Left forelimb (tissue), 1 donor: ENCODE measurements at regions not wholly inside any gene's neighbourhood (a gene's known extent, or its start where the extent isn't known, plus 50 kb on each side); places are given as distances from the start of the nearest gene placed in this dataset.

Source experiments
- DNase-seq: peaks from one replicate; pipeline ENCODE4 v3.0.0-alpha.2; 2018; ENCODE audit warnings: low spot score

DNA sequence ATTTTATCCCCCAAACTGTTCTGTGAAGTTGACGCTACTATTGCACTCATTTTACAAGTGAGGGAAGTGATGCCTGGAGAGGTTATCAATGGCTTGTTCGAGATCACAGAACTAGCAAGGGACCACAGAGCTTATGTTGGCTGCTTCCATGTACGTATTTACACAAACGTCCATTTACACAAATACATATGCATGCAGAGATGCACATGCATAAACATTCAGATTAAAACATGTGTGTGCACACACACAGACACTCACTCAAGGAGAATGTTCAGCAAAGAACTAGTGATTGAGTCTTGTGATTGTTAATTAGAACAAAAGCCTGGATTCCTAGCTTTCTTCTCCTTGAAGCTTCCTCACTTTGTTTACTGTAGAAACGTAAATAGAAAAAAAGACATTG is 321.5 kb upstream of the CHD6 start:
- no peak for DNase-seq

DNA sequence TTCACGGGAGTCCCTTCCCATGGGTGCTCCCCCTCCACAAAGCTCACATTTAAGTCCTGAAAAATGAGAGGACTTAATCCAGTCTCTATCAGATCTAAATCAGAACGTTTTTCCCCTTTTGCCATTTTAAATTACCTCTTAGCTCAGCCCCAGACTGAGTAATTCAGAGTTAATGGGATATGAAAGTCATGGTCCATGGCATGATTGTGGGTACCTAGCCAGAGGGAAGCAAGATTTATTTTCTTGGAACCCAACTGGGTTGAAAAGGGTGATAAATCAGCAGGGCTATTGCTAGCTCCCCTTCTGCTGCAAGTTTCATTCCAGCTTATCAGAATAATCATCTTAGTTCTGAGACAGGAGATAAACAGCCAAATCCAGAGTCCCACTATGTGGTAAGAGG is 320.2 kb upstream of the CHD6 start:
- no peak for DNase-seq

DNA sequence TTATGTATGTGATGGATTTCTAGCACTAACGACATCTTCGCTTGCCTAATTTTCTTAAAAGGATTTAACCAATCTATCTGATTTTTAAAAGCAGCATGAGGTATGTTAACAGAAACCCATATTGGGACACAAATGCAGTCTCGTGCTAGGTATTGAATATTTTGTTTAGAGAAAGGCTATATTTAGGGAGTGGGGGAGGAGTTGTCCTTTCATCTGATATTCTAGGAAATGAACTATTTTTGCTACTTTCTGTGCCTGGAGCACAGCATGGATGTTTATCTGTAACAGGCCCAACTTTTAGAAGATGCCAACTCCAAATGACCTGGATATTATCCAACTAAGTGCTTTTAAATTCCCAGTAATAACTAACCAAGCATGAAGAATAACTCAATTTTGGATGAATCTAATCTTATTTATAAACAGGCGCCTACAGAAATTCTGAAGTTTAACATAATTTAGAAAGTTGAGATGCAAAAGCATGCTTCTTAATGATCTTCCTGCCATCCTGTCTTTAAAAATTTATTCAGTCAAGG is 317.1 kb upstream of the CHD6 start:
- no peak for DNase-seq

DNA sequence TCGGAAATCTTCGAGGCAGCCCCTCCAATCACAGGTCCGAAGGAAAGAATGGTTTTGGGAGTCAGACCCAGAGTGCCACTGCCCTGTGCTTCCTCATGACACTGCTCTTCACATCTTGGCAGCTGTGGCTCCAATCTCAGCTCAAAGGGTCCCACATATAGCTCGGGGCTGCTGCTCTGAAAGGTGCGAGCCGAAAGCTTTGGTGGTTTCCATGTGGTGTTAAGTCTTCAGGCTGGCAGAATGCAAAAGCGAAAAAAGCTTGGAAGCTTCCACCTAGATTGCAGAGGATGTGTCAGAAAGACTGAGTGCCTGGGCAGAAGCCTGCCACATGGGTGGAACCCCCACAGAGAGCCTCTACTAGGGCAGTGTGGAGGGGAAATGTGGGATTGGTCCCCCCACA is 314.3 kb upstream of the CHD6 start:
- DNase-seq = no peak

DNA sequence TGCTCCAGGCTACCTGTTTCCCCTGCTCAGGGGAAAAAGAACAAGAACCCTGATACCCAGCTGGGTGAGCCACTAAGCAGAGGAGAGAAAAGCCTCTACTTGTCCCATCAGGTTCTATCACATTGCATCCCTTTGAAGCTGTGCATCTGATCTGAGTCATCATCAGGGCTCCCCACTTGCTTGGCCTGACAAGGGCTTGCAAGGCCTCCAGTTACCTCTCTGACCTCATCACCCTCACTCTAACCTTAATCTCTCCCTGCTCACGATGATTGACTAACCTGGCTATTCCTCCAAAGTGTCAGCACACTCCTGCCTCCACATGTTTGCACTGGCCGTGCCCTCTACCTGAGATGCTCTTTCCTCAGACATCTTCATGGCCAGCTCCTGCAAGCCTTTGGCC is 309.5 kb upstream of the CHD6 start:
- no peak for DNase-seq

DNA sequence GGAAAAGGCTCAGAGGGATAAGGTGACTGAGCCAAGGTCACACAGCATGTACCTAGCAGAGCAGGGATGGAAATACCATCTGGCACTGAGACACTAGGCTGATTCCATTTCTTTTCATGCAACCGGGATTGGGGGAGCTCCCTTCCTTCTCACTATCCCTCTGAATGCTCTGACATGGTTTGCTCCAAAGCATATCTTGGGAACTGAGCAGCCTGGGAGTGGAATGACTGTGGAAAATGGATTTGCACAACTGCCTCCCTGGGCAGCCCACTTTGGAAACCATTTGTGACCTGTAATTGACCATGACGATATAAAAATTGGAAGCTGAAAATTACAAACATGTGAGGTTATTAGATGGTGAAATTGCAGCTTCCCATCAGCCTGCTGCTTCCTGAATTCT is 309.0 kb upstream of the CHD6 start:
- DNase-seq = no peak

DNA sequence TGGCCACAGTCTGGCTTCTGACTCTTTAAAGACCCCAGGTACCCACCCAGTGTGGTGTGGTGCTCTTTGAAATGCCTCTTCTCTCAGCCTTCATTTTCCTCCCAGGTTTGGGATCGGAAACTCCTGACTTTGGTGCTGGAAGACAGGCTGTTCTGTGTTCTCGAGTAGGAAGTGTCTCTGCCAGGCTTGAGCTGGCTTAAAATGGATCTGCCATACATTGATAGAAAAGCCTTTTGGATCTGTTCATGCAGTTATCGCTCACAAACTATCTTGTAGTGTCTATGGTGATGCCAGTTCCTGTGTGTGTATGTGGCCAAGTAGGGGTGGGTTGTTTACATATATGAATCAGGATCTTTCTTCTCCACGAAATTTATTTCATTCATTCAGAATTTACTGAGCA is 307.3 kb upstream of the CHD6 start:
- DNase-seq = no peak

DNA sequence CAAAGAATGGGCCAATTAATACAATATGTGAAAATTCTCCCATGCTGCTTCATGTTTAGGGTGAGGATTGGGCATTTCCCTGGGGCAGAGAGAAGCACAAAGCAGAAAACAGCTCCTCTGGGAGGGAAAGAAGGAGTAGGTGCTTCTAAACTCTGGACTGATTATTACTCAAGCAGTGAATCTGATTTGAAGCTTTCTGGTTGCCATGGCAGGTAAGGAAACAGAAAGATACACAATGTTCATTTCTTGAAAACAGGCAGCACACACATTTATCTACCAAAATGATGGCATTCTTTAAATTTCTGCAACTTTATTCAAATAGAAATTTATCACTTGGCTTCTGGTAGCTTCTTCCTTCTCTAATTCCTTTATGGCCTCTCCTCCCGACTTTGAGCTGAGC is 305.4 kb upstream of the CHD6 start:
- no peak for DNase-seq

DNA sequence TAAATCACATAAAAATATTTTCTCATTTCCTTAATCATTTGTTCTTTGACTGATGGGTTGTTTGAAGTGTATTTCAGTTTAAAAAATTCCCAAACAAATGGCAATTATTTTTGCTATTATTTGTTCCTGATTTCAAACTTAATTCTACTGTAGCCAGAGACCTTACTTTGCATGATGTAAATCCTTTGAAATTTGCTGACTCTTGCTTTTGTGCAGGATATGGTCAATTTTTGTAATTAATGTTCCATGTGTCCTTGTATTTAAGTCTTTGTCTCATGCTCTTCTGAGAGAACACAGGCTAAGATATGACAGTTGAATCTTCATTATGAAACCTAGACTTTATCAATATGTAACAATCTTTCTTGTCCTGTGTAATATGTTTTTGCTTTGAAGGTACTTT is 295.0 kb upstream of the CHD6 start:
- no peak for DNase-seq

DNA sequence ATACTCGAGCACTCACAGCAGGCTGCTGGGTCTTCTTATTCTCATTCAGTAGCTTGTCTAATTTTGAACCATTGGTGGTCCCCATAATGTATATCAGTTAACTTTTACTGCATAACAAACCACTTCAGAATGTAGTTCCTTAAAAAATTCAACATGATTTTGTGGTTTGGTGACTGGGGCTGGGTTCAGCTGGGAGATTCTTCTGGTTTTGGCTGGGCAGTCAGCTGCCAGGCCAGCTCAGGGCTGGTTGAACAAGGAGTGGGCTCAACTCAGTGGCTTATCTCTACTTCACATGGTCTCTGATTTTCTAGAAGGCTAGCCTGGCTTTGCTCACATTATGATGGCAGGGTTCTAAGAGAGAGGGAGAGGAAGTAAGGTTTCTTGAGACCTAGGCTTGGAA is 292.4 kb upstream of the CHD6 start:
- DNase-seq = no peak

DNA sequence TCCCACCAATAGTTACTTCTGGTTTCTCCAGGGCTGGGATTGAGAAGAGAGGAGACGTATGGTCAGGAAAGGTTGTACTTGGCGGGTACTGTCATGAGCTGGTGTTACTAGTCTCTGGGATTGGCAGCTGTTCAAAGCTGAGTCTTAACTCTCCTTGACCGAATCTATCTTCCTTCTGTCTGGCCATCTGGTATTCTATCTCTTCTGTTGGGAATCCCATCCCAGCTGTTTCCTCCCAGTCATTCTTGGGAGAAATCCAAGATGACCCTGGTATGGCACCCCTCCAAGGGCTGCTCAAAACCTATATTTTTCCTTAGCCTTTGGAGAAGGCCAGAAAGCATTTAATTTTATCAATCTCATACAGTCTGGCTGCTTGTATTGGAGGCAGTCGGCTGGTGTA is 287.0 kb upstream of the CHD6 start:
- DNase-seq = no peak

DNA sequence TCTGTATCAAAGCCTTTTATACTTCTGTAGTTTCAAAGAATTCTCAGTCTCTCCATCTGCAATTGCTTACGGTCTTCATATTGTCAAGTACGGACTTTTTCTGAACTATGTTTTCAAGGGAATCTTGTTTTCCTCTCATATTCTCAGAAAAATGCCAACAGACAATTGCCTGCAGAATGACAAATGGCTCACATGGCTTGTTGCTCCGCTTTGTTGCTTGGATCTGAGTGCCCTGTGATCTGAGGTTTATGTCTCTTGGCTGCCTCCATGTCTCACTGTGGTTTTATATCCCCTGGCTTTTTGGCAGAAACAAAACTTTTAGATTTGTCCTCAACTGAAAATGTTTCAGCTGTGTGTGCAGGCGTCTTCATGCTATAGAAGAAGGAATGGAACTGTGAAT is 285.4 kb upstream of the CHD6 start:
- no peak for DNase-seq

DNA sequence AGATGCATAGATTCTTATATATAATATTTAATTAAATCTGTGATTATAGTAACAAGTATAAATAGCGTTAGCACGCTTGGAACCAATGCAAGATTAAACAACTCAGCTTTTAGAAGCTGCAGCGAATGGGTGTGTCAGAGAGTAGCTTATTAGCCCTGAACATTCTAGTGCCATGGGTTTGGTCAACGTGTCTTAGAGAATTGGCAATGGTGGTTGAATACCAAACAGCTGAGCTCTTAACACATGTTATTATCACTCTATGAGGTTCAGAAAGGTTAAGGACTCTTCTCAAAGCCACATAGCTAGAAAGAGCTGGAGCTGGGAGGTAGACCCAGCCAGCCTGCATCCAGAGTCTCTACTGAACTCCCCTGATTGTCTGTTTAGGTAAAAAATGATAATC is 284.2 kb upstream of the CHD6 start:
- DNase-seq = no peak

DNA sequence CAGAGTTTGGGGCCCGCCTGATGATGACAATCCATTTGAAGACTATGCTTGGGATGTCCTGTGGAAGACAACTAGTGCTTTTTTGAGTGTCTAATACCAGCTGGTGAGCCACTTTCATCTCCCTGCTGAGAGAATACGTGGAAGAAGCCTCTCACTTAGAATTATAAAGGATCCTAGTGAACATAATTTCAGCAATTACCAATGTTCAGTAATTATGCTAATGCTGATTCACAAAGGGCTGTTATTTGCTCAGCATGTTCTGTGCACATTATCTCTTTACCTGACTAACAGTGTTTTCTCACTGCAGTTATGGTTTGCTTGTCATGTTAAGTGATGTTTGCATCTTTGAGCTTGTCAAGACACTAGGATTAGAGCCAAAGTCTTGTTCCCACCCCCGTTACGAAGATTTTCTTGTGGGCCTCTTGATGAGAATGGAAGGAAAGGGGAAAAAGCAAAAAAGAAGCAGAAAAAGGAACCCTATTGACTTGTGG is 282.1 kb upstream of the CHD6 start:
- no peak for DNase-seq

DNA sequence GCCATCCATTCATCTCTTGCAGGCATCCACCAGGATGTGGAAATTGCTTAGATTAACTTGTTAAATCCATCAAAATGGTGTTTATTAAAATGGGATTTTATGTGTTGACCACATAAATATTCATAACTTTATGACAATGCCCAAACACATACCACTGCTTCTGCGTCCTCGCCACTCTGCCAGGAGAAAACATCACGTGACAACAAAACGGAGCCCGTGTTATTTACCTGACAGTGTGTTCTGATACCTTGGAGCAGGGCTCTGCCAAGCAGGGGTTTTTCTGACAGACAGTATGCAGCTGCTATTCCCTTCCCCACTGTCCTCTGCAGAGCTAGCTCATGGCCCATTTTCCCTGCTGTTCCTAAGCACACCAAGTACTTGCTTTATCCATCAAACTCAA is 279.5 kb upstream of the CHD6 start:
- DNase-seq = no peak

DNA sequence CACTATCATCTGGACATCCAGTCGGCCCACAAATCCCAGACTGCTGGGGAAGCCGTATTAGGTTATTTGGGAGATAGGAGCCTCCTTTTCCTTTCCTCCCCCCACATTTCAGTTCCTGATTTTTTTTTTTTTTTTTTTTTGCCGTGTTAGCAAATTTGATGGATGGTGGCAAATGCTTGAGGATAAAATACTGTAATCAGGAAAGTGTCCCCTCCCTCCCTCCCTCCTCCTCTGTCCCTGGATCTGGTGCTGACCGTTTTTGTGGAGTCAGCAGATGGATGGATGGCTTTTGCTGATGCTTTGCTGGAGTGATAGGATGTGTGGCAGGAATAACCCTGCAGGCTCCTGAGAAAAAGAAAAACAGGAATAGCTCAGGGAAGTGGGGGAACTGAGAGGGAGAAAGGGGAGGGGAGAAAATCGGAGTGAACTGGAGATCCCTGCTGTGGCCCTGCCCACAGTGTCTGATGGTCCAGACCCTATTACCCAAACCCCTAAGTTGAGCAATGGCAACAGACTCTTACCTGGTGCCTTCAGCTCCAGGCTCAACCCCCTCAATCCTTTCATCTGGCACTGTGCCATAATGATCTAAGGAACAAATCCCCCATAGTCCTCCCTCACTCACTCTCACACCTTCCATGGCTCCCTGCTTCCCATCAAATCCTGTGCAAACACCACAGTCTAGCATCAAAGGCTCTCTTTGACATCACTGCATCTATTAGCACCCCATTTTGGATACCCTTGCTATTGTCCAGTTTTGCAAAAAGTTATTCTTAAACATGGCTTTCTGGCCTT is 277.3 kb upstream of the CHD6 start:
- no peak for DNase-seq

DNA sequence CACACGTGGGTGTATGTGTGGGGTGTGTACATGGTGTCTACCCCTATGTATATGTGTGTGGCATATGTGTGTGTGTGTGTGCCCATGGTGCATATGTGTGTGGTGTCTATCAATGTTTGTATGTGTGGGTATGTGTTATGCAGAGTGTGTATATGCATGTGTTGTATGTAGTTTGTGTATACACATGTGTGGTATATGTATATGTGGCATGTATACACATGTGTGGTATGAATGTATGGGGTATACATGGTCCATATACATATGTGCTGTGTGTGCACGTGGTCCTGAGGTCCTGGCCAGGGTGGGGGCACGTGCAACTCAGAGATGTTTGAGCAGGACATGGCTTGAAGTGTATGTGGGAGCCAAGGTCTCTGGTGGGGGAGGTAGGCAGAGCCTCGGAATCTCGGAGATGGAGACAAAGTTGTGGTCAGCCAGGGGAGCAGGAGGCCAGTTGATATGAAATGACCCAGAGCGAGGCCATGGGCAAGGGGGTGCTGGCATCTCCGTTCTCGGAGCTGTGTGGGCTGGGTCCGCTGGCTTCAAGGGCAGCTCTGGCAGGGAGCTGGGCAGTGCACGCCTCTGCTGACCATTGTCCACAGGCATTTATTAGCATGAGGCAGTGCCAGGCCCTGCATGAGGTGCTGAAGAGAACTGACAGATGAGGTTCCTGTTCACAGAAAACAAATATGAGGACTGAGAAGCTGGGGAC is 276.2 kb upstream of the CHD6 start:
- DNase-seq = no peak

DNA sequence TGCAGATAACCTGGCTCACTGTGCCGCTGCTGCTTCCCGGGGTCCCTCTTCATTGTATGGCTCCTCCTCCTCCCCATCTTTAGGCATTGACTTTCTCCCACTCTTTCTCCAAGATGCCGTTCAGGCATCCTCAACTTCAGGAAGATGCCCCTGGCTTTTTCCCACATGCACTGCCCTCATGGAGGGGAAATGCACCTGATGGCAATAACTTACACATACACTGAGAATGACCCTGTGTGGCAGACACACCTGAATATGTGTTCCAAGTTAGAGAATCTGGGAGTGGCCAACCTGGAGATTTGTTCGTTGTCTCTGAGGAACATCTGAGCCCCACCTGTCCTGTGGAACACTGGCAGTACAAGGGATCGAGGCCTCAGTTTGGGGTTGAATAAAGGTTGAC is 273.9 kb upstream of the CHD6 start:
- no peak for DNase-seq

DNA sequence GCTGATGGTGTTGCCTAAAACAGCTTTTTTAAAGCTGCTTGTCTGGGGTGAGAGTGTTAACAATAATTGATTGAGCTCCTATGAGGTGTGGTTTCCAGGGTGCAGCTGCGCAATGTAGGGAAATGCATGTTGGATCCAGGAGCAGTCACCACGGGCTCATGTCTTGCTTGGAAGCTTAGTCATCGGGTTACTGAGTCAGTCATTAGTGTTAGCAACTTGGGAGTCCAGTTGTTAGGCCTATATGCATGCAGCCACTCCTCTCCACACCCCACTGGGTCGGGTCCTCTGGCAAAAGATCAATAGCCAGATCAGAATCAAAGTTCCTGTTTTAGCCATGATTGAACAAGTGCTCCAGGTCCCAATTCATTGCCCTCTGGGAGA is 271.7 kb upstream of the CHD6 start:
- no peak for DNase-seq

DNA sequence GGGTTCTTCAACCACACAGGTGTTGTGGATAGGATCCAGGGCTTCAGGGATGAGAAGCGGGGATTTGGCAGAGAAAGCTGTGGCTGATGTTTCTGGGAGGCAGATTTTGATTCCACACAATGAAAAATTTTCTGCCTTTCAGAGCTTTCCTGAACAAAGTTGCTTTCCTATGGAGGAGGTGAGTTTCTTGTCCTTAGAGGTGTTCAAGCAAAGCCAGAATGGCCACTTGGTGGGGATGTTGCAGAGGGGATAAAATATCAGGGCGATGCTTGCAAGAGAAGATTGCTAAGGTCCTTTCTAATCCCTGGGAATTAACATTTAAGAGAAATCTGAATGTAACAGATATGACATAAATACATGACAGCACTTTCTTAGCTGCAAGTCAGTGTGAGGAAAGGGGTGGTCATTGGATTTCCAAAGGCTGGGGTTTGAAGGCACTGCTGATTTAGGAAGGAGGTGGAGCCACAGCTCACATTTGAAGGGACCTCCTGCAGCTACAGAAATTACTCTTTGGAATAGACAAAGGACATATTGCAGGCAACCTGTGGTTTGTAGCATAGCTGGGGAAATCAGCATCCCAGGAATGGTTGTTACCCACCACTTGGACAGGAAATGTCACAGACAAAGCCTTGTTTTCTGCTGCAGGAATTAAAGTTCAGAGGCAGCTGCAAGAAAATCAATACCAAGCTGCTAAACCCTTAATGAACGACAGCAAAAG is 271.1 kb upstream of the CHD6 start:
- no peak for DNase-seq

DNA sequence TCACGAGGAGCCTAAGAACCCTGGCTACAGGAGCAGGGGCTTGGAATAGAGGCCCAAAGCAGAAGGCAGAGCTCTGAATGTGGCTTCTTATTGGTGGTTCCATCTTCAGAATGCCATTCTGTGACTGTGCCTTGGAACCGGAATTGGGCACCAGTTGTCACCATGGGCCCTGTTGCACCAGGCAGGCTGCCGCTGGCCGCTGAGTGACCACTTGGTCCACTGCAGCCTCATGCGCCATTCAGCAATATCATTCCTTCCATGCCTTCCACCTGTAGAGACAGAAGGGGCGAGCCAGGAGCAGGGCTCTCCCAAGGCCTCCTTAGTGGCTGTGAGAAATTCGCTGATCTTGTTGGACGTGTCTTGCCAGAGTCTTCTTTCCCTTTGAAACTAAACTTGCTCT is 270.3 kb upstream of the CHD6 start:
- DNase-seq = no peak

DNA sequence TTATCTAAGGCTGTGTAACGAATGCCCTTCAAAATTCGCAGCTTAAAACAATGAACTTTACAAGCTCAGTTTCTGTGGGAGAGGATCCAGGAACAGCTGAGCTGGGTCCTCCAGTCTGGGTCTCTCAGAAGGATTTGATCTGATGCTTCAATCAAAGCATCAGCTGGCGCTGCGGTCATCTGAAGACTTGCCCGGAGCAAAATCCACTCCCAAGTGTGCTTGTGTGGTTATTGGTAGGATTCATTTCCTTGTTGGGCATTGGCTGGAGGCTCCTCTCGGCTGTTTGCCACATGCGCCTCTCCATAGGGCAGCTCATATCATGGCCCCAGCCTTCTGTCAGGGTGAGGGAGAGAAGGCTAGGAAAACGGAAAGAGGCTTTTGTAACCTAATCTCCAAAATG is 269.3 kb upstream of the CHD6 start:
- DNase-seq = no peak

DNA sequence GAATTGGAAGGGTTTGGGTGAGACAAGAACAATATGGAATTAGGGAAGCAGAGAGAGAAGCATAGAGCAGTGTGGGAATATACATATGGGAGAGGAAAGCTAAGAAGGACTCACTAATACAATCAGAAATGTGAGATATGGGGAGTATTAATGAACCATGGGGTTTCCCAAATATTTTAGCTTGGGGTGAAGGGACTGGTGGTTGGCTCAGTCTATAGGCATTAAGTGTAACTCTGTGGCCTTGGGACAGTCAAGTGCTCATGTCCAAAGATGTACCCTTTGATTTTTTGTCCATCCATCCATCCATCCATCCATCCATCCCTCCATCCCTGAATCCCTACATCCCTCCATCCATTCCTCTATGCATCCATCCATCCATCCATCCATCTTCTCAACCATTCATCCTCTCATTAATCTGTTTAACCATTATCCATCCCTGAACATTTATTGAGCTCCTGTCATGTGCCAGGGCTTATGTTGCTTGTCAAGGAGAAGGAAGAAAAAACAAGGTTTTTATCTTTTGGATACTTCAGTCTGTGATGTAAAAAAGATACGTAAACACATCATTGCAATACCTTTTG is 263.4 kb upstream of the CHD6 start:
- DNase-seq = no peak
